ENCODE measurements at regions not wholly inside any gene's neighbourhood (a gene's known extent, or its start where the extent isn't known, plus 50 kb on each side); places are given as distances from the start of the nearest gene placed in this dataset.

- ChIA-PET CTCF (no interaction called here), POLR2A (no interaction called here)
Observed at GRCh38 chr1:163673759-163674151, 352.0 kb downstream of the NUF2 start.

GRCh38 chr1:163674236-163674635 lies 352.5 kb downstream of the NUF2 start:
- H3K27me3 ChIP-seq (ENCODE audit: control insufficient read depth, insufficient read depth, low read length), result no peaks in the 10 kb centered on the region
- no peak for DNase-seq (ENCODE audit: low read depth, low spot score)
- no peaks in the 10 kb centered on the region for H3K9me3 ChIP-seq (ENCODE audit: control insufficient read depth, insufficient read depth, low read length)
- TF ChIP-seq, protein P1, sequence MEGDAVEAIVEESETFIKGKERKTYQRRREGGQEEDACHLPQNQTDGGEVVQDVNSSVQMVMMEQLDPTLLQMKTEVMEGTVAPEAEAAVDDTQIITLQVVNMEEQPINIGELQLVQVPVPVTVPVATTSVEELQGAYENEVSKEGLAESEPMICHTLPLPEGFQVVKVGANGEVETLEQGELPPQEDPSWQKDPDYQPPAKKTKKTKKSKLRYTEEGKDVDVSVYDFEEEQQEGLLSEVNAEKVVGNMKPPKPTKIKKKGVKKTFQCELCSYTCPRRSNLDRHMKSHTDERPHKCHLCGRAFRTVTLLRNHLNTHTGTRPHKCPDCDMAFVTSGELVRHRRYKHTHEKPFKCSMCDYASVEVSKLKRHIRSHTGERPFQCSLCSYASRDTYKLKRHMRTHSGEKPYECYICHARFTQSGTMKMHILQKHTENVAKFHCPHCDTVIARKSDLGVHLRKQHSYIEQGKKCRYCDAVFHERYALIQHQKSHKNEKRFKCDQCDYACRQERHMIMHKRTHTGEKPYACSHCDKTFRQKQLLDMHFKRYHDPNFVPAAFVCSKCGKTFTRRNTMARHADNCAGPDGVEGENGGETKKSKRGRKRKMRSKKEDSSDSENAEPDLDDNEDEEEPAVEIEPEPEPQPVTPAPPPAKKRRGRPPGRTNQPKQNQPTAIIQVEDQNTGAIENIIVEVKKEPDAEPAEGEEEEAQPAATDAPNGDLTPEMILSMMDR (IDR thresholded peaks at IDR 0.05; ENCODE audit: low read depth, low read length), result no peak
- no peak overlapping the region for H3K27ac ChIP-seq (ENCODE audit: low read depth, low read length)
- CTCF ChIA-PET, result no interaction called here
- H3K4me3 ChIP-seq (ENCODE audit: low read depth, low read length), result no peak overlapping the region
- POLR2A ChIA-PET, result no interaction called here

More at GRCh38 chr1:163673759-163674151, 352.0 kb downstream of the NUF2 start:
- no peak for DNase-seq (ENCODE audit: low read depth, low spot score)
- Histone ChIP-seq H3K4me3 (ENCODE audit: low read depth, low read length) (no peak overlapping the region), H3K9me3 (ENCODE audit: control insufficient read depth, insufficient read depth, low read length) (no peaks in the 10 kb centered on the region), H3K27me3 (ENCODE audit: control insufficient read depth, insufficient read depth, low read length) (no peaks in the 10 kb centered on the region), H3K27ac (ENCODE audit: low read depth, low read length) (no peak overlapping the region)
- TF ChIP-seq, protein P1 (IDR thresholded peaks at IDR 0.05; ENCODE audit: low read depth, low read length), result no peak

GRCh38 chr1:163684785-163685184 lies 363.0 kb downstream of the NUF2 start:
- TF ChIP-seq, protein P1 (IDR thresholded peaks at IDR 0.05; ENCODE audit: low read depth, low read length), result no peak
- POLR2A ChIA-PET, result no interaction called here

GRCh38 chr1:163692266-163692665 lies 370.5 kb downstream of the NUF2 start:
- no peaks in the 10 kb centered on the region for H3K9me3 ChIP-seq (ENCODE audit: control insufficient read depth, insufficient read depth, low read length)

More at GRCh38 chr1:163684785-163685184, 363.0 kb downstream of the NUF2 start:
- H3K27ac ChIP-seq (ENCODE audit: low read depth, low read length), result no peak overlapping the region
- H3K9me3 ChIP-seq (ENCODE audit: control insufficient read depth, insufficient read depth, low read length), result no peaks in the 10 kb centered on the region
- no peaks in the 10 kb centered on the region for H3K27me3 ChIP-seq (ENCODE audit: control insufficient read depth, insufficient read depth, low read length)
- CTCF ChIA-PET, result no interaction called here
- H3K4me3 ChIP-seq (ENCODE audit: low read depth, low read length), result no peak overlapping the region
- no peak for DNase-seq (ENCODE audit: low read depth, low spot score)

GRCh38 chr1:163697137-163697536 lies 375.4 kb downstream of the NUF2 start:
- ChIA-PET POLR2A (no interaction called here), CTCF (no interaction called here)
- no peak overlapping the region for H3K4me3 ChIP-seq (ENCODE audit: low read depth, low read length)
- H3K9me3 ChIP-seq (ENCODE audit: control insufficient read depth, insufficient read depth, low read length), result no peaks in the 10 kb centered on the region
- TF ChIP-seq, protein P1 (IDR thresholded peaks at IDR 0.05; ENCODE audit: low read depth, low read length), result no peak
- no peak for DNase-seq (ENCODE audit: low read depth, low spot score)
- no peak overlapping the region for H3K27ac ChIP-seq (ENCODE audit: low read depth, low read length)
- H3K27me3 ChIP-seq (ENCODE audit: control insufficient read depth, insufficient read depth, low read length), result no peaks in the 10 kb centered on the region

More at GRCh38 chr1:163692266-163692665, 370.5 kb downstream of the NUF2 start:
- Histone ChIP-seq H3K27me3 (ENCODE audit: control insufficient read depth, insufficient read depth, low read length) (no peaks in the 10 kb centered on the region), H3K27ac (ENCODE audit: low read depth, low read length) (no peak overlapping the region), H3K4me3 (ENCODE audit: low read depth, low read length) (no peak overlapping the region)
- DNase-seq (ENCODE audit: low read depth, low spot score), result no peak
- POLR2A ChIA-PET, result no interaction called here
- TF ChIP-seq, protein P1 (IDR thresholded peaks at IDR 0.05; ENCODE audit: low read depth, low read length), result no peak
- CTCF ChIA-PET, result no interaction called here
